HUES64 (cell line): ENCODE measurements at regions not wholly inside any gene's neighbourhood (a gene's known extent, or its start where the extent isn't known, plus 50 kb on each side); places are given as distances from the start of the nearest gene placed in this dataset.

Source experiments
- H3K27ac ChIP-seq: 2 replicates; pipeline ENCODE4 v1.7.0; 2013; ENCODE audit warnings: low read depth, low read length, inconsistent platforms
- H3K27me3 ChIP-seq: 2 replicates; pipeline ENCODE4 v1.6.1; 2013; ENCODE audit warnings: mild to moderate bottlenecking, low read length; ENCODE audit not compliant: insufficient read depth
- H3K36me3 ChIP-seq: 2 replicates; pipeline ENCODE4 v1.6.1; 2013; ENCODE audit warnings: mild to moderate bottlenecking, low read length; ENCODE audit not compliant: insufficient read depth
- H3K4me1 ChIP-seq: 2 replicates; pipeline ENCODE4 v1.6.1; 2013; ENCODE audit warnings: mild to moderate bottlenecking, low read length, moderate library complexity; ENCODE audit not compliant: insufficient read depth
- H3K4me3 ChIP-seq: 2 replicates; pipeline ENCODE4 v1.5.1; 2013; ENCODE audit warnings: mild to moderate bottlenecking, low read length, moderate library complexity
- H3K9ac ChIP-seq: 2 replicates; pipeline ENCODE4 v1.6.1; 2013; ENCODE audit warnings: mild to moderate bottlenecking, low read depth, low read length
- H3K9me3 ChIP-seq: 2 replicates; pipeline ENCODE4 v1.6.1; 2013; ENCODE audit warnings: low read depth, low read length; ENCODE audit not compliant: insufficient read depth
- WGBS: fragments of 150-250, 120-280 bp; methylation state at CpG from one replicate; pipeline ENCODE4 v1.1.7; 2013; ENCODE audit warnings: missing lambda C conversion rate; 5-methylcytosine and 5-hydroxymethylcytosine counted together

DNA sequence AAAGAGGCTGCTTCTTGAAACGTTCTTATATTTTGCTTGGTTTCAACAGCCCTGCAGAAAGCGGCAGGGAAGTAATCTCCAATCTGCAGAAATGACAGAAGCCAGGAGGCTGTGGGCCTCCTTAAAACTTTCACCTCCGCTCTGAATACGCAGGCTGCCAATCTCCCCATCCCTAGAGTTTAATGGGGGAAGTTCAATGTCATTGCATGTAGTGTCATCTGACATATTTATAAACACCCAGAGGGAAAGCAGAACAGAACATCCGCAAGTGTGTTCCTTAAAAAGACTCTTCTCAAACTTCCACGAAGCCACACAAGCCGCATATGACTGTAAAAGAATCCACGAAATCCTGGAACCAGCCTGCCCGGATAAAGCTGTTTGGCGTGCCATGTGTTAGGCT, 148.8 kb upstream of the TBL1X start:
- H3K9me3 ChIP-seq: no peaks in the 10 kb centered on the region
- H3K27me3 ChIP-seq: no peaks in the 10 kb centered on the region
- H3K9ac ChIP-seq: no peak overlapping the region
- no peak overlapping the region for H3K27ac ChIP-seq
- 78% methylated on average over 10 of the region's 10 CpGs for WGBS
- no peaks in the 10 kb centered on the region for H3K4me1 ChIP-seq
- H3K4me3 ChIP-seq: no peak overlapping the region
- no peaks in the 10 kb centered on the region for H3K36me3 ChIP-seq

DNA sequence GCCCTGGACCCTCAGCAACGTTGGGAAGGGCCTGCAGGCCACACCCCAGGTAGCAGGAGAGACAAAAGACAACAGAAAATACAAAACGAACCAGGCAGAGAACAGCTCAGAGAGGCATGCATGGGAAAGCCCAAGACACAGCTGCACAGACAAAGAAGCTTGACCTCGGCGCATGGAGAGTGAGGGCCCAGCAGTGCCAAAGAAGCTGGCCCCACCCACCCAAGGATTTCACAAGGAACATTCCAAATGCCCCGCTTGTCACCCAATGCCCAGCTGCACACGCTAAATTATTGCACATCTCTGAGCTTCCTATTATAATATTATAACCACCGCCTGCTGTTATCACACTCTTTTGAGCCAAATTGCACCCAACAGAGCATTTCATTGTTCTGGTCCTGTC, 147.7 kb upstream of the TBL1X start:
- no peaks in the 10 kb centered on the region for H3K27me3 ChIP-seq
- 81% methylated on average over 7 of the region's 7 CpGs for WGBS
- no peaks in the 10 kb centered on the region for H3K36me3 ChIP-seq
- no peaks in the 10 kb centered on the region for H3K4me1 ChIP-seq
- H3K27ac ChIP-seq: no peak overlapping the region
- no peaks in the 10 kb centered on the region for H3K9me3 ChIP-seq
- no peak overlapping the region for H3K4me3 ChIP-seq
- H3K9ac ChIP-seq: no peak overlapping the region

DNA sequence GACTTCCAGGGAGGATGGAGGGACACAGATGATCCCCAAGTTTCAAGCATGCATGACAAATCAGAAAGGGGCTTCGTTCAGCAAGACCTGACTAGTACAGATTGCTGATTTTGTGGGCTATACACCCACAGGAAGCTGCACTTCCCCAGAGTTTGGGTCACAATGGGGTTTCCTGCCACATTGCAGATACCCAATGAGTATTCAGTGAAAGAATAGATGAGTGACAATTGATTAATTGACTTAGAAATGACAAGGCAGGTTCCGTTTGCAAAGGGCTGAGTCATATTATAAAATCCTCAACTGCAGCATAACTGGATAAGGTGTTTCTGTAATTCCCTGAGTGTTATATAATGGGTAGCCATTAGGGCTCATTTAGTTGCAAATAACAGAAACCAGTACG, 146.6 kb upstream of the TBL1X start:
- Histone ChIP-seq H3K27me3 (no peaks in the 10 kb centered on the region), H3K9me3 (no peaks in the 10 kb centered on the region), H3K4me3 (no peak overlapping the region), H3K9ac (no peak overlapping the region), H3K27ac (no peak overlapping the region), H3K4me1 (no peaks in the 10 kb centered on the region), H3K36me3 (no peaks in the 10 kb centered on the region)
- WGBS: 90% methylated on average over 3 of the region's 3 CpGs

DNA sequence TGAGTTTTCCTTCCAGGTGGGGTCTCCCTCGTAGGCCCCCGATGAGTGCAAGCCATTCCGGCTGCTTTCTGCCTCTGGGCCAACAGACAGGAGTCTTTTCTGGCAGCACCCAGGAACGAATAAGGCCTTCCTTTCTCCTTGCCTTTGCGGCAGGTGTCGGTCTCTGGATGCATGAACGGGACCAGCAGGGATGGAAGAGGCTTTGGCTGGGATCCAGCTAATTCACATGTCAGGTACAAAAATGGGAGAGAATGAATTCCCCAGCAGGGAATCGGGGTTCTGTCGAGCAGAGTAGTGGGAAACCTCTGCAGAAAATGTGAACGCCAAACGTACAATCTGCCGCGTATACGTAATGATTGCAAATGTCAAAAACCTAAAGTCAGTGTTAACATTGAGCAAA, 146.1 kb upstream of the TBL1X start:
- Histone ChIP-seq H3K27ac (no peak overlapping the region), H3K9ac (no peak overlapping the region), H3K36me3 (no peaks in the 10 kb centered on the region), H3K4me1 (no peaks in the 10 kb centered on the region), H3K9me3 (no peaks in the 10 kb centered on the region), H3K4me3 (no peak overlapping the region), H3K27me3 (no peaks in the 10 kb centered on the region)
- WGBS: 88% methylated on average over 14 of the region's 14 CpGs

DNA sequence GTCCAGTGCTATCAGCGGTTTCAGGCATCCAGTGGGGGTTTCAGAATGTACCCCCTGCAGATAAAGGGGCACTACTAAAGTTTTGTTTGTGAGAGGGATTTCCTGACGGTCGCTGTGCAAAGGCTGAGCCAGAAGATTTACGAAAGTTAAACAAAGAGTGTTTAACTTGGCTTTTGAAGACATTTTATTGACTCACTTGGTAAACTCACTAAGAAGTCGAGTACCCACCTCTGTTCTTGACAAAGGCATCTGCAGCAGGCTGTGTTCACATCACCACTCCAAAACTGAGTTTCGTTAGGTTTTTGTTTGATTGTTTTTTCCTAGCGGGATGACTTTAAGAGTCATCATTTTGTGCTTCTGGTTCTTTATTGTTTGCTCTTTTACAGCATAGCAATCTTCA, 143.9 kb upstream of the TBL1X start:
- no peak overlapping the region for H3K4me3 ChIP-seq
- H3K27me3 ChIP-seq: no peaks in the 10 kb centered on the region
- H3K4me1 ChIP-seq: no peaks in the 10 kb centered on the region
- H3K9me3 ChIP-seq: no peaks in the 10 kb centered on the region
- no peak overlapping the region for H3K9ac ChIP-seq
- no peak overlapping the region for H3K27ac ChIP-seq
- 78% methylated on average over 6 of the region's 7 CpGs for WGBS
- no peaks in the 10 kb centered on the region for H3K36me3 ChIP-seq

DNA sequence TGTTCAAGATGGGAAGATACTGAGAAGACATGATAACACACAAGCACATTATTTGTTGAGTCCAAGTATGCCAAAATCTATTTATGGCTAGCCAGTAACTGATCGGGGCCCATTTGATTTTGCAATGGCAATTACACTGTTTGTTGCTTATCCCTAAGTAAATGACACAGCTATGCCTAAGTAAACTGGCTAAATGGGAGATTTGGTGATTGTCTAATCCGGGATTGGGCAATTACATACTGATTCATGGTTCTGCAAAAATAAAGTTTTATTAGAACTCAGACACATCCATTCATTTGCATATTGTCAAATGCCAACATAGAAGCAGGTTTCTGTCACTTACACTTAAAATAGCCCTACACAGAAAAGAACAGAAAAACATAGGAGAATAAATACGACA, 140.2 kb upstream of the TBL1X start:
- Histone ChIP-seq H3K9ac (no peak overlapping the region), H3K4me3 (no peak overlapping the region), H3K27me3 (no peaks in the 10 kb centered on the region), H3K9me3 (no peaks in the 10 kb centered on the region), H3K36me3 (no peaks in the 10 kb centered on the region), H3K4me1 (no peaks in the 10 kb centered on the region), H3K27ac (no peak overlapping the region)
- WGBS: 91% methylated on average over 1 of the region's 3 CpGs

DNA sequence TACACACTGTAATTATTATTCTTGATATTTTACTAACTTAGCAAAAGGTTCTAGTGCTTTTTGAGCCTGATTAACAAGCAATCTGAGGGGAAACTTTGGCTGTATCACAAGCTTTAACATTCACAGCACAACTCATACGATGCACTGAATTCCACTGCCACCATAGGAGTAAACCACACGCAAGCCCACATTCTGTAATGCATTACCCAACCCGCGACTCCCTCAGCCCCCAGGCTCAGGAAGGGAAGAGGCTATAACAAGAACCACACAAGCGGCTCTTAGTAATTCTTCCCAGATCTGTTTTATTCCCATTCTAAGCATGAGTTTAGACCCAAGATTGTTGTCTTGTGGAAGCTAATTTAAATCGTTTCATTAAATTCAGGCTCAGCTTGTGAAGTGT, 138.5 kb upstream of the TBL1X start:
- Histone ChIP-seq H3K27me3 (no peaks in the 10 kb centered on the region), H3K4me1 (no peaks in the 10 kb centered on the region), H3K9me3 (no peaks in the 10 kb centered on the region), H3K9ac (no peak overlapping the region), H3K4me3 (no peak overlapping the region), H3K27ac (no peak overlapping the region), H3K36me3 (no peaks in the 10 kb centered on the region)
- 91% methylated on average over 6 of the region's 6 CpGs for WGBS

DNA sequence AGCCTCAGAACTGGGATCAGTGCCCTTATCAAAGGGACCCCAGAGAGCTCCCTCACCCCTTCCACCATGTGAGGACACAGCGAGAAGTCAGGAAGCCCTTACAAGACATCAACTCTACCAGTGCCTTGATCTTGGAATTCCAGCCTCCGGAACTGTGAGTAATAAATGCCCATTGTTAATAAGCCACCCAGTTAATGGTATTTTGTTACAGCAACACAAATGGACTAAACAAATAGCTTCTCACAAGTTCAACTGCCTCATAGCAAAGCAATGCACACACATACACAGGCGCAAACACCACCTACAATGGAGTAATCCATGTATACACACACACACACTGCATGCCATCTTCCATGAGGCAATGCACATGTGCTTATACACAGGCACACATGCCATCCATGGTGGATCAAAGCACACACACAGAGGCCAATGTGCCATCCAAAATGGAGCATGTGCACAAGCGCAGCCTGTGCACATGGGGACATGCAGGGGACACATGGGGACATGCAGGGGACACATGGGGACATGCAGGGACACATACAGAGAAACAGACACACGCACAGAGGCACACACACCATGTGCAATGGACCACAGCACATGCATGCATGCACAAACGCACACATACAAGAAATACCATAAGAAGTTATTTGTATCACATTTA, 137.6 kb upstream of the TBL1X start:
- H3K27me3 ChIP-seq: no peaks in the 10 kb centered on the region
- H3K9ac ChIP-seq: no peak overlapping the region
- H3K27ac ChIP-seq: no peak overlapping the region
- WGBS: 98% methylated on average over 5 of the region's 6 CpGs
- H3K4me3 ChIP-seq: no peak overlapping the region
- no peaks in the 10 kb centered on the region for H3K36me3 ChIP-seq
- no peaks in the 10 kb centered on the region for H3K9me3 ChIP-seq
- no peaks in the 10 kb centered on the region for H3K4me1 ChIP-seq

DNA sequence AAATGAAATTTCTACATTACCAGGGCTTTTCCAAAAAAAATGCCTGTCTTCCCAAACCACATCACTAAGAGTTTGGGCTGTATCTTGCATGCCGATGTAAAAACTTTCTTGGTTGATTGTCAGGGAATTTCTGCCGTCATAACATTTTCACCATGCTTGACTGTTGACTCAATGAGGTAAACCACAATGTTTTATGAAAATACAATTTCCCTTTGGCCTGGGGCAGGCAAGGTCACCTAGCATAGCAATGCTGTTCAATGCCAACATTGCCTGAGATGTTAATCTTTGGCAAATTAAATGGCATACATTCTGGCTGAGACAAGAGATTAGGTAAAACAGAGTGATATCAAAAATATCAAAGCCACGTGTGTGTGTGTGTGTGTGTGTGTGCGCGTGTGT, 137.1 kb upstream of the TBL1X start:
- no peaks in the 10 kb centered on the region for H3K9me3 ChIP-seq
- no peak overlapping the region for H3K27ac ChIP-seq
- no peaks in the 10 kb centered on the region for H3K4me1 ChIP-seq
- H3K27me3 ChIP-seq: no peaks in the 10 kb centered on the region
- no peak overlapping the region for H3K9ac ChIP-seq
- no peaks in the 10 kb centered on the region for H3K36me3 ChIP-seq
- H3K4me3 ChIP-seq: no peak overlapping the region
- WGBS: 97% methylated on average over 5 of the region's 5 CpGs

DNA sequence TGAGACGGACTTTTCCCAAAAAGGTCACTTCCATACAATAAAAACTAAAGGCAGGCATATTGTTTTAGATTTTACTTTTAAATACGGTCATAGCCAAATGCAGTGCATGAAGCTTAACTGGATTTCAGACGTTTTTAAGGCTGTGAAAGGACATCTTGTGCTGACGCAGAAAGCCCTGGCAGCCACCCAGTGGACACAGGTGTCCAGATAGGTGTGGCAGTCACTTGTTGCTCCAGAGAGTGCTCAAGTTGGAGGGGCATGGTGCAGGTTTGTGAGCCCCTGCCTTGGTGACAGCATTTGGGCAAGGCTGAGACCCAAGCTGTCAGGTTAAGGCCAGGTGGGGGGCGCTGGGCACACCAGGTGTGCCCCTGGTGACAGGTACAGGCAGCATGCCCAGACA, 135.8 kb upstream of the TBL1X start:
- no peak overlapping the region for H3K4me3 ChIP-seq
- H3K9ac ChIP-seq: no peak overlapping the region
- H3K4me1 ChIP-seq: no peaks in the 10 kb centered on the region
- 94% methylated on average over 4 of the region's 5 CpGs for WGBS
- H3K27me3 ChIP-seq: no peaks in the 10 kb centered on the region
- no peaks in the 10 kb centered on the region for H3K9me3 ChIP-seq
- no peak overlapping the region for H3K27ac ChIP-seq
- no peaks in the 10 kb centered on the region for H3K36me3 ChIP-seq

DNA sequence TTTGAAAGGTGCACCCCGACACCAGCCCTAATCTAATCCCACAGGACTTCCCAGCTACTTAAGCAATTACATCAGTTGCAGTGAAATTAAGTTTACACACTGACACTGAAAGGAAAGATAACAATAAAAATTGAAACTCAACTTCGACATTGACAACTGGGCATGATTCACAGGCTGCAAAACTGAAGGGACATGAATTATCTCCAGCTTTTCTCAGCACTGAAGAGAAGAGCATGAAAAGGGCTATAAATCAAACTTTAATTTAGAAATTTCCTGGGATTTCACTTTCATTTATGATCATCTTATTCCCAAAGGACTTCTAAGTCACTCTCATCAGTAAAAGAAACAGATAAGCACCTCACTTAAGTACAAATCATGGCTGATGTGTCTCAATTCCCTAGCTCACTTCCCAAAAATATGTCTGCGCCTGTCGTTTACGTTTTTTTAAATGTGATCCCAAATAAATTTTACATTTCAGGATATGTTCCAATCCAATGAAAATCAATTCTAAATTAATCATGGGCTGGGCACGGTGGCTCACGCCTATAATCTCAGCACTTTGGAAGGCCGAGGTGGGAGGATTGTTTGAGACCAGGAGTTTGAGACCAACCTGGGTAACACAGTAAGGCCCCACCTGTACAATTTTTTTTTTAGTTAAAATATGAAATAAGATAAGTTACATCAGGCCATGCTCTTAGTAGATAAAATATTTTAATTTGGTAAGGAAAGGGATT, 134.4 kb upstream of the TBL1X start:
- H3K27ac ChIP-seq: no peak overlapping the region
- no peaks in the 10 kb centered on the region for H3K9me3 ChIP-seq
- H3K27me3 ChIP-seq: no peaks in the 10 kb centered on the region
- 91% methylated on average over 8 of the region's 8 CpGs for WGBS
- H3K4me1 ChIP-seq: no peaks in the 10 kb centered on the region
- no peak overlapping the region for H3K4me3 ChIP-seq
- no peak overlapping the region for H3K9ac ChIP-seq
- H3K36me3 ChIP-seq: no peaks in the 10 kb centered on the region
